CD14-positive monocyte (primary cell): ENCODE measurements at regions not wholly inside any gene's neighbourhood (a gene's known extent, or its start where the extent isn't known, plus 50 kb on each side); places are given as distances from the start of the nearest gene placed in this dataset.

Experiments used
- DNase-seq, 3 donors: peaks; one replicate each; pipeline ENCODE4 v3.0.0-alpha.2; 2011 to 2022
- H2AFZ ChIP-seq: 2 replicates; pipeline ENCODE4 v1.6.0; 2012; ENCODE audit warnings: mild to moderate bottlenecking, low read depth, low read length, inconsistent platforms; ENCODE audit not compliant: insufficient read depth, poor library complexity, severe bottlenecking
- H3K27ac ChIP-seq, 2 donors: 1 replicate in 1 of 2; 2 replicates in 1 of 2; pipeline ENCODE4 v1.5.1; 2012 to 2013; ENCODE audit warnings: low read length in 2 of 2, control low read depth in 1 of 2, inconsistent platforms in 1 of 2, low read depth in 1 of 2, mild to moderate bottlenecking in 1 of 2
- H3K27me3 ChIP-seq, 2 donors: one replicate each; pipeline versions ENCODE4 v1.6.0 to v1.6.1; 2011 to 2013; ENCODE audit warnings: low read length in 2 of 2; ENCODE audit not compliant: control insufficient read depth in 2 of 2, insufficient read depth in 2 of 2
- H3K36me3 ChIP-seq, 2 donors: replicated peaks in 1 of 2; 1 replicate in 1 of 2; 2 replicates in 1 of 2; pipeline versions ENCODE4 v1.5.1 to v1.6.1; 2012 to 2013; ENCODE audit warnings: low read length in 2 of 2, control low read depth in 1 of 2, inconsistent platforms in 1 of 2, mild to moderate bottlenecking in 1 of 2; ENCODE audit not compliant: insufficient read depth in 2 of 2, control insufficient read depth in 1 of 2
- H3K4me1 ChIP-seq, 2 donors: 1 replicate in 1 of 2; 2 replicates in 1 of 2; pipeline versions ENCODE4 v1.5.1 to v1.6.1; 2012 to 2013; ENCODE audit warnings: low read length in 2 of 2, control low read depth in 1 of 2, inconsistent platforms in 1 of 2, mild to moderate bottlenecking in 1 of 2, moderate library complexity in 1 of 2; ENCODE audit not compliant: insufficient read depth in 2 of 2, control insufficient read depth in 1 of 2
- H3K4me2 ChIP-seq: replicated peaks from 2 replicates; pipeline ENCODE3; 2012; ENCODE audit warnings: low read length, moderate library complexity, mild to moderate bottlenecking; ENCODE audit not compliant: poor library complexity, severe bottlenecking; ENCODE audit errors: extremely low read depth
- H3K4me3 ChIP-seq, 3 experiments: fragments of 200-600 bp in 1 of 3; sonication (generic) in 1 of 3; replicated peaks in 1 of 3; 1 replicate in 2 of 3; 2 replicates in 1 of 3; pipeline ENCODE4 v1.5.1; 2011 to 2013; ENCODE audit warnings: low read length in 3 of 3, mild to moderate bottlenecking in 3 of 3, control low read depth in 2 of 3, low read depth in 2 of 3, inconsistent platforms in 1 of 3, moderate library complexity in 1 of 3
- H3K79me2 ChIP-seq: 2 replicates; pipeline ENCODE4 v1.6.0; 2012; ENCODE audit warnings: mild to moderate bottlenecking, control low read depth, inconsistent platforms, low read length, moderate library complexity; ENCODE audit not compliant: insufficient read depth
- H3K9ac ChIP-seq: 2 replicates; pipeline ENCODE4 v1.6.0; 2017; ENCODE audit warnings: low read length, mild to moderate bottlenecking; ENCODE audit not compliant: insufficient read depth, poor library complexity, severe bottlenecking
- H3K9me3 ChIP-seq, 2 donors: replicated peaks in 1 of 2; 1 replicate in 1 of 2; 2 replicates in 1 of 2; pipeline versions ENCODE4 v1.5.1 to v1.6.1; 2012 to 2013; ENCODE audit warnings: low read length in 2 of 2, control low read depth in 1 of 2; ENCODE audit not compliant: control insufficient read depth in 1 of 2, insufficient read depth in 1 of 2
- H4K20me1 ChIP-seq: 2 replicates; pipeline ENCODE4 v1.6.0; 2012; ENCODE audit warnings: mild to moderate bottlenecking, low read length, control low read depth, moderate library complexity; ENCODE audit not compliant: insufficient read depth
- H3K27ac Mint-ChIP-seq, 7 donors: one replicate each; pipeline ENCODE4 v1.8.0; 2020; ENCODE audit warnings: mild to moderate bottlenecking in 7 of 7, mixed read lengths in 7 of 7, moderate library complexity in 6 of 7, inconsistent platforms in 2 of 7
- H3K27me3 Mint-ChIP-seq, 3 donors: one replicate each; pipeline ENCODE4 v1.8.0; 2021 to 2022; ENCODE audit warnings: low read depth in 3 of 3, mild to moderate bottlenecking in 3 of 3, mixed read lengths in 3 of 3, moderate library complexity in 3 of 3, inconsistent platforms in 1 of 3
- H3K36me3 Mint-ChIP-seq, 2 donors: one replicate each; pipeline ENCODE4 v1.8.0; 2020; ENCODE audit warnings: mixed read lengths in 2 of 2, inconsistent platforms in 1 of 2, mild to moderate bottlenecking in 1 of 2
- H3K4me1 Mint-ChIP-seq: one replicate; pipeline ENCODE4 v1.8.0; 2020; ENCODE audit warnings: mild to moderate bottlenecking, mixed read lengths
- H3K4me3 Mint-ChIP-seq, 2 donors: one replicate each; pipeline ENCODE4 v1.8.0; 2020; ENCODE audit warnings: mild to moderate bottlenecking in 2 of 2, mixed read lengths in 2 of 2, moderate library complexity in 1 of 2
- H3K9me3 Mint-ChIP-seq, 7 donors: one replicate each; pipeline ENCODE4 v1.8.0; 2020 to 2022; ENCODE audit warnings: mixed read lengths in 7 of 7, mild to moderate bottlenecking in 6 of 7, moderate library complexity in 6 of 7, inconsistent platforms in 2 of 7
- WGBS: methylation state at CpG from one replicate; pipeline ENCODE4 v1.1.5; 2013; ENCODE audit warnings: missing lambda C conversion rate; ENCODE audit not compliant: insufficient coverage; 5-methylcytosine and 5-hydroxymethylcytosine counted together
- intact Hi-C, 2 donors: fragments of 100-400 bp; cut with micrococcal nuclease; formaldehyde crosslinking; loops; one replicate each; pipeline versions ENCODE4 v1.15.0 to v1.15.1; 2023
- TF ChIP-seq, protein P1 (sequence below): fragments of 200-600 bp; IDR thresholded peaks from one replicate; pipeline ENCODE4 v1.8.0; 2022; ENCODE audit warnings: antibody characterized with exemption, mild to moderate bottlenecking

DNA sequence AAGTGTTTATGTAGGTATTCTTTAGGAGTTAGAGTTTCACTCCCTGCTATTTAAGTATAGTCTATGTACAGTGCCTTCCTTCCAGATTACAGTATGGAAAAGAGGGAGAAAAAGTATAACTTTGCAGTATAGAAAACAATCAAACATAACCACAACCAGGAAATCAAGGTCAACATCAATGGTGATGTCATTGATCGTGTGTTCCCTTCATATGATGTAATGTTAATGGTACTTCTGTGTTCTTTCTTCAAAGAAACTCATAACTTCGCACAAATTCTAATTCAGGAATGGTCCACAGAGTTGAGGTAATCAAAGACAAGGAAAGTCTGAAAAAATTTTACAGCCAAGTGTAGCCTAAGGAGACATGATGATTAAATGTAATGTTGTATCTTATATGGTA is 961.1 kb upstream of the EDIL3 start:
- Histone ChIP-seq H3K9ac (no peak overlapping the region), H3K9me3 (no peaks in the 10 kb centered on the region), H3K4me1 (no peaks in the 10 kb centered on the region), H3K27ac (no peak overlapping the region), H3K4me2 (no peak overlapping the region), H2AFZ (no peak overlapping the region), H3K36me3 (no peaks in the 10 kb centered on the region), H3K4me3 (no peak overlapping the region), H4K20me1 (no peaks in the 10 kb centered on the region), H3K79me2 (no peaks in the 10 kb centered on the region), H3K27me3 (no peaks in the 10 kb centered on the region)
- intact Hi-C loops = no loop called here
- no peak overlapping the region for H3K27ac Mint-ChIP-seq
- no peak overlapping the region for H3K4me3 Mint-ChIP-seq
- H3K4me1 Mint-ChIP-seq = no peaks in the 10 kb centered on the region
- no peaks in the 10 kb centered on the region for H3K27me3 Mint-ChIP-seq
- no peak for DNase-seq
- H3K9me3 Mint-ChIP-seq = peaks cover 0 to 3% (median 0%) of the 10 kb centered on the region in 7 donors
- TF ChIP-seq, protein P1, sequence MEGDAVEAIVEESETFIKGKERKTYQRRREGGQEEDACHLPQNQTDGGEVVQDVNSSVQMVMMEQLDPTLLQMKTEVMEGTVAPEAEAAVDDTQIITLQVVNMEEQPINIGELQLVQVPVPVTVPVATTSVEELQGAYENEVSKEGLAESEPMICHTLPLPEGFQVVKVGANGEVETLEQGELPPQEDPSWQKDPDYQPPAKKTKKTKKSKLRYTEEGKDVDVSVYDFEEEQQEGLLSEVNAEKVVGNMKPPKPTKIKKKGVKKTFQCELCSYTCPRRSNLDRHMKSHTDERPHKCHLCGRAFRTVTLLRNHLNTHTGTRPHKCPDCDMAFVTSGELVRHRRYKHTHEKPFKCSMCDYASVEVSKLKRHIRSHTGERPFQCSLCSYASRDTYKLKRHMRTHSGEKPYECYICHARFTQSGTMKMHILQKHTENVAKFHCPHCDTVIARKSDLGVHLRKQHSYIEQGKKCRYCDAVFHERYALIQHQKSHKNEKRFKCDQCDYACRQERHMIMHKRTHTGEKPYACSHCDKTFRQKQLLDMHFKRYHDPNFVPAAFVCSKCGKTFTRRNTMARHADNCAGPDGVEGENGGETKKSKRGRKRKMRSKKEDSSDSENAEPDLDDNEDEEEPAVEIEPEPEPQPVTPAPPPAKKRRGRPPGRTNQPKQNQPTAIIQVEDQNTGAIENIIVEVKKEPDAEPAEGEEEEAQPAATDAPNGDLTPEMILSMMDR = no peak
- no peaks in the 10 kb centered on the region for H3K36me3 Mint-ChIP-seq
- WGBS = no CpG with 5 or more reads among the region's 2 CpGs

DNA sequence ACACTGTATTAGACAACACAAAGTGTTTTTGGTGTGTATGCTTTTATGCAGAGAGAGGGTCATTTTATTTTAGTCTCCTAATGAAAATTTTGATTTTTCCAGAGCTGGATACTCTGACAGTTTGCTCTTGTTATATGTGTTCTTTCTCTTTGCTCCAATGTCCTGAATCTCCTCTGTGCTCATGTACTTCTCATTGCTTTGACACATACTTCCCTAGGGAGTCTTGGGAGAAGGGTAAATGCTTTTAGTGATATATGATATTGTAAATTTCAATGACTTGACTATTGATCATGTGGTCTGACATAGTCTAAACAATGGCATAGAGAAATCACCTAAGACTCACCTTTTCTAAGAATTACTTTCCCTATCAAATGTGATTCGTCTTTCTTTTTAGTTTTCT is 972.6 kb upstream of the EDIL3 start:
- H3K36me3 ChIP-seq = no peaks in the 10 kb centered on the region
- H3K4me1 Mint-ChIP-seq = no peaks in the 10 kb centered on the region
- no peak overlapping the region for H3K27ac Mint-ChIP-seq
- no peaks in the 10 kb centered on the region for H3K27me3 Mint-ChIP-seq
- intact Hi-C loops = no loop called here
- no CpG with 5 or more reads among the region's 1 CpG for WGBS
- no peaks in the 10 kb centered on the region for H3K27me3 ChIP-seq
- H2AFZ ChIP-seq = no peak overlapping the region
- H3K9me3 ChIP-seq = no peaks in the 10 kb centered on the region
- no peak overlapping the region for H3K4me3 ChIP-seq
- H3K36me3 Mint-ChIP-seq = no peaks in the 10 kb centered on the region
- H3K4me3 Mint-ChIP-seq = no peak overlapping the region
- no peak overlapping the region for H3K4me2 ChIP-seq
- H3K4me1 ChIP-seq = no peaks in the 10 kb centered on the region
- no peak overlapping the region for H3K9ac ChIP-seq
- TF ChIP-seq, protein P1 = no peak
- no peak overlapping the region for H3K27ac ChIP-seq
- H3K79me2 ChIP-seq = no peaks in the 10 kb centered on the region
- no peak for DNase-seq
- H3K9me3 Mint-ChIP-seq = peaks cover 0 to 3% (median 0%) of the 10 kb centered on the region in 7 donors
- H4K20me1 ChIP-seq = no peaks in the 10 kb centered on the region
